ENCODE measurements at regions not wholly inside any gene's neighbourhood (a gene's known extent, or its start where the extent isn't known, plus 50 kb on each side); places are given as distances from the start of the nearest gene placed in this dataset.

DNA sequence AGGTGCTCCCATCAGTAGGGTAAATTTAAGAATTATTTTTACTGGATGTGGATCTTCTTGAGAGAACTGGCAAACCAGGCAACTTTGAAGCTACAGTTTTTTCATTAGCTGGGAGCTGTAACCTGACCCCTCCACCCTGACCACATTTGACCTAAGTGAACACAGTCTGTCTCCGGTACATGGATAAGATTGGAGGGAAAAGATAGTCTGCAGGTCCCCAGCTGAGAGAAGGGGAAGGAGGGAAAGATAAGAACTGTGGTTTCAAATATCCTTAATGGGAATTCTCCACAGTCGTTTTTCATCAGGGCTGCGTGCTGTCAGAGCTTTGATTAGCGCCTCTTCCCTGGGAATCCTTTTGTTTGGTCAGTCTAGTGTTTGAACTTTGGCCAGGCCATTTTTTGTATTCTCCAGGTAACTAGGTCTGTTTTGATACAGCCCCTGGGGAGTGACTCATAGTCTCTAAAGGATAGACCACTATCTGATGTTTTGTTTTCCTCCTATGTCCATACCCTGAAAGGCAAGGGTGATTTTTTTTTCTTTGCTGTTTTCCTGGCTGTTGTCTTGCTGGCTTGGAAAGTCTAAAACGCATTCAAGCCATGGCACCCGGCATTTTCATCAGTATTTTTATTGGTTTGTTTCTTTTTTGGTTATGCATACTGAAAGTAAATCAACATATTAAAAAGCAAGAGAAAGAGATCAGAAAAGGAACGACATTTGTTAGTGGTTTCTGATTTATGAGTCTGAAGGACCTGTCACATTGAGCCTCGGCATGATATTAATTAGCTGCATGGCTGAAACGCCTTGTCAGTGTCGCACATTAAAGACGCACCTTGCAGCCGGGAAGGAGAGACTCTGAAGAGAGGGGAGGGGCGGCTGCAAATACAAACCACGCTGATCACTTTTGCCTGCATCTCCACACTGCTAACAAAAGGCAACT lies 183.4 kb upstream of the FN1 start (continued):
- TF ChIP-seq, protein P1, sequence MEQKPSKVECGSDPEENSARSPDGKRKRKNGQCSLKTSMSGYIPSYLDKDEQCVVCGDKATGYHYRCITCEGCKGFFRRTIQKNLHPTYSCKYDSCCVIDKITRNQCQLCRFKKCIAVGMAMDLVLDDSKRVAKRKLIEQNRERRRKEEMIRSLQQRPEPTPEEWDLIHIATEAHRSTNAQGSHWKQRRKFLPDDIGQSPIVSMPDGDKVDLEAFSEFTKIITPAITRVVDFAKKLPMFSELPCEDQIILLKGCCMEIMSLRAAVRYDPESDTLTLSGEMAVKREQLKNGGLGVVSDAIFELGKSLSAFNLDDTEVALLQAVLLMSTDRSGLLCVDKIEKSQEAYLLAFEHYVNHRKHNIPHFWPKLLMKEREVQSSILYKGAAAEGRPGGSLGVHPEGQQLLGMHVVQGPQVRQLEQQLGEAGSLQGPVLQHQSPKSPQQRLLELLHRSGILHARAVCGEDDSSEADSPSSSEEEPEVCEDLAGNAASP (IDR thresholded peaks at IDR 0.05), result peak; percentile 71
- peak; percentile 84 to 92 for TF ChIP-seq TRIM24 (IDR thresholded peaks at IDR 0.05)
- TF ChIP-seq ZKSCAN1 (IDR thresholded peaks at IDR 0.05; ENCODE audit: low read depth, low read length), result no peak
- peak; percentile 95 for TF ChIP-seq CBFA2T3 (IDR thresholded peaks at IDR 0.05)
- TF ChIP-seq, protein P2, sequence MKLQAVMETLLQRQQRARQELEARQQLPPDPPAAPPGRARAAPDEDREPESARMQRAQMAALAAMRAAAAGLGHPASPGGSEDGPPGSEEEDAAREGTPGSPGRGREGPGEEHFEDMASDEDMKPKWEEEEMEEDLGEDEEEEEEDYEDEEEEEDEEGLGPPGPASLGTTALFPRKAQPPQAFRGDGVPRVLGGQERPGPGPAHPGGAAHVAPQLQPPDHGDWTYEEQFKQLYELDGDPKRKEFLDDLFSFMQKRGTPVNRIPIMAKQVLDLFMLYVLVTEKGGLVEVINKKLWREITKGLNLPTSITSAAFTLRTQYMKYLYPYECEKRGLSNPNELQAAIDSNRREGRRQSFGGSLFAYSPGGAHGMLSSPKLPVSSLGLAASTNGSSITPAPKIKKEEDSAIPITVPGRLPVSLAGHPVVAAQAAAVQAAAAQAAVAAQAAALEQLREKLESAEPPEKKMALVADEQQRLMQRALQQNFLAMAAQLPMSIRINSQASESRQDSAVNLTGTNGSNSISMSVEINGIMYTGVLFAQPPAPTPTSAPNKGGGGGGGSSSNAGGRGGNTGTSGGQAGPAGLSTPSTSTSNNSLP (IDR thresholded peaks at IDR 0.05; ENCODE audit: borderline replicate concordance, low read depth, low read length), result 0 out of 2 replicates have a peak, but pooled peaks have one; percentile 52
- peak; percentile 87; the same call in 1 of the 2 replicates for TF ChIP-seq RB1 (IDR thresholded peaks at IDR 0.05; ENCODE audit: low read depth)
- peak; percentile 91 for TF ChIP-seq CREM (IDR thresholded peaks at IDR 0.05; ENCODE audit: low read depth)
- TF ChIP-seq, protein P3, sequence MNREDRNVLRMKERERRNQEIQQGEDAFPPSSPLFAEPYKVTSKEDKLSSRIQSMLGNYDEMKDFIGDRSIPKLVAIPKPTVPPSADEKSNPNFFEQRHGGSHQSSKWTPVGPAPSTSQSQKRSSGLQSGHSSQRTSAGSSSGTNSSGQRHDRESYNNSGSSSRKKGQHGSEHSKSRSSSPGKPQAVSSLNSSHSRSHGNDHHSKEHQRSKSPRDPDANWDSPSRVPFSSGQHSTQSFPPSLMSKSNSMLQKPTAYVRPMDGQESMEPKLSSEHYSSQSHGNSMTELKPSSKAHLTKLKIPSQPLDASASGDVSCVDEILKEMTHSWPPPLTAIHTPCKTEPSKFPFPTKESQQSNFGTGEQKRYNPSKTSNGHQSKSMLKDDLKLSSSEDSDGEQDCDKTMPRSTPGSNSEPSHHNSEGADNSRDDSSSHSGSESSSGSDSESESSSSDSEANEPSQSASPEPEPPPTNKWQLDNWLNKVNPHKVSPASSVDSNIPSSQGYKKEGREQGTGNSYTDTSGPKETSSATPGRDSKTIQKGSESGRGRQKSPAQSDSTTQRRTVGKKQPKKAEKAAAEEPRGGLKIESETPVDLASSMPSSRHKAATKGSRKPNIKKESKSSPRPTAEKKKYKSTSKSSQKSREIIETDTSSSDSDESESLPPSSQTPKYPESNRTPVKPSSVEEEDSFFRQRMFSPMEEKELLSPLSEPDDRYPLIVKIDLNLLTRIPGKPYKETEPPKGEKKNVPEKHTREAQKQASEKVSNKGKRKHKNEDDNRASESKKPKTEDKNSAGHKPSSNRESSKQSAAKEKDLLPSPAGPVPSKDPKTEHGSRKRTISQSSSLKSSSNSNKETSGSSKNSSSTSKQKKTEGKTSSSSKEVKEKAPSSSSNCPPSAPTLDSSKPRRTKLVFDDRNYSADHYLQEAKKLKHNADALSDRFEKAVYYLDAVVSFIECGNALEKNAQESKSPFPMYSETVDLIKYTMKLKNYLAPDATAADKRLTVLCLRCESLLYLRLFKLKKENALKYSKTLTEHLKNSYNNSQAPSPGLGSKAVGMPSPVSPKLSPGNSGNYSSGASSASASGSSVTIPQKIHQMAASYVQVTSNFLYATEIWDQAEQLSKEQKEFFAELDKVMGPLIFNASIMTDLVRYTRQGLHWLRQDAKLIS (CRISPR knock-in tag; IDR thresholded peaks at IDR 0.05), result no peak
- 0 out of 2 replicates have a peak, but pooled peaks have one; percentile 22 for TF ChIP-seq BHLHE40 (IDR thresholded peaks at IDR 0.05; ENCODE audit: low read length)
- TF ChIP-seq RAD21 (CRISPR knock-in tag; conservative IDR thresholded peaks at IDR 0.05 in 1 of 2, IDR thresholded peaks at IDR 0.05 in 1 of 2), result peak; percentile 7 to 35; a peak in 2 of 4 replicates
- TF ChIP-seq SMARCB1 (IDR thresholded peaks at IDR 0.05; ENCODE audit: insufficient read length, low read depth), result no peak
- TF ChIP-seq RUNX1 (IDR thresholded peaks at IDR 0.05; ENCODE audit: low read depth), result peak; percentile 88
- TF ChIP-seq ZNF785 (CRISPR knock-in tag; IDR thresholded peaks at IDR 0.05), result no peak
- TF ChIP-seq, protein P4, sequence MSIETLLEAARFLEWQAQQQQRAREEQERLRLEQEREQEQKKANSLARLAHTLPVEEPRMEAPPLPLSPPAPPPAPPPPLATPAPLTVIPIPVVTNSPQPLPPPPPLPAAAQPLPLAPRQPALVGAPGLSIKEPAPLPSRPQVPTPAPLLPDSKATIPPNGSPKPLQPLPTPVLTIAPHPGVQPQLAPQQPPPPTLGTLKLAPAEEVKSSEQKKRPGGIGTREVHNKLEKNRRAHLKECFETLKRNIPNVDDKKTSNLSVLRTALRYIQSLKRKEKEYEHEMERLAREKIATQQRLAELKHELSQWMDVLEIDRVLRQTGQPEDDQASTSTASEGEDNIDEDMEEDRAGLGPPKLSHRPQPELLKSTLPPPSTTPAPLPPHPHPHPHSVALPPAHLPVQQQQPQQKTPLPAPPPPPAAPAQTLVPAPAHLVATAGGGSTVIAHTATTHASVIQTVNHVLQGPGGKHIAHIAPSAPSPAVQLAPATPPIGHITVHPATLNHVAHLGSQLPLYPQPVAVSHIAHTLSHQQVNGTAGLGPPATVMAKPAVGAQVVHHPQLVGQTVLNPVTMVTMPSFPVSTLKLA (conservative IDR thresholded peaks at IDR 0.05), result peak in 1 of 2 experiments; percentile 36; a peak in 2 of 4 replicates
- TF ChIP-seq SMARCC2 (IDR thresholded peaks at IDR 0.05; ENCODE audit: low read depth), result peak; percentile 87
- peak; percentile 87 for TF ChIP-seq ETV1 (tag; conservative IDR thresholded peaks at IDR 0.05; ENCODE audit: low read depth)
- TF ChIP-seq TAF9B (IDR thresholded peaks at IDR 0.05; ENCODE audit: partially characterized antibody), result peak; percentile 64
- TF ChIP-seq CXXC5 (CRISPR knock-in tag; IDR thresholded peaks at IDR 0.05), result peak; percentile 88
- peak; percentile 94 for TF ChIP-seq BACH1 (tag; IDR thresholded peaks at IDR 0.05)
